GM12873 (cell line): ENCODE measurements at regions not wholly inside any gene's neighbourhood (a gene's known extent, or its start where the extent isn't known, plus 50 kb on each side); places are given as distances from the start of the nearest gene placed in this dataset.

ENCODE experiments used
- TF ChIP-seq, protein P1 (sequence below): IDR thresholded peaks from 2 replicates; pipeline ENCODE4 v1.5.1; 2012; ENCODE audit warnings: low read depth, mild to moderate bottlenecking, moderate library complexity, low read length, control low read depth; ENCODE audit not compliant: insufficient read depth; ENCODE audit errors: missing control alignments

DNA sequence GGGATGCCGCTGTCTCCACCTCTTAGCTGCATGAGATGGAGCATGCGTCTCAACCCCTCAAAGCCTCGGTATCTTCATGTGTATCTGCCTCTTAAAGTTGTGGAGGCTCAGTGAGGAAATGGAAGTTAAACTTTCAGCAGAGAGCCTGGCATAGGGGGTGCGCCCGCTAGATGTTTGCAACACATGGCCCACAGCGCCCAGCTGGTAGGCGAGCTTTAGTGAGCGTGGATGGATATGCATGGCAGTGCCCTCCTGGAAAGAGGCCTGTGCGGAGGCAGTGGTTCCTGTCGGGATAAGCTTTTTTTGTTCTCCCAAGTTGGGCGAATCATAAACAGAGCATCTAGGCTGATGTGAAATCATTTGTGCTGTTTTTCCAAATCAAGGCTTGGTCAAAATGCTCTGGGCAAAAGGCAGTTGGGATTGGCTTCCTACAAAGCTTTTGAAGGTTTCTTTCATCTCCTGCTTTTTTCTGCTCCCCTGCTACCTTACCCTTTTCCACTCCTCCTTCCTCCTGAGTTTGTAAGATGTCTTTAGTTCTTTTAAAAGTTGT is 272.4 kb upstream of the TPM1 start:
- TF ChIP-seq, protein P1, sequence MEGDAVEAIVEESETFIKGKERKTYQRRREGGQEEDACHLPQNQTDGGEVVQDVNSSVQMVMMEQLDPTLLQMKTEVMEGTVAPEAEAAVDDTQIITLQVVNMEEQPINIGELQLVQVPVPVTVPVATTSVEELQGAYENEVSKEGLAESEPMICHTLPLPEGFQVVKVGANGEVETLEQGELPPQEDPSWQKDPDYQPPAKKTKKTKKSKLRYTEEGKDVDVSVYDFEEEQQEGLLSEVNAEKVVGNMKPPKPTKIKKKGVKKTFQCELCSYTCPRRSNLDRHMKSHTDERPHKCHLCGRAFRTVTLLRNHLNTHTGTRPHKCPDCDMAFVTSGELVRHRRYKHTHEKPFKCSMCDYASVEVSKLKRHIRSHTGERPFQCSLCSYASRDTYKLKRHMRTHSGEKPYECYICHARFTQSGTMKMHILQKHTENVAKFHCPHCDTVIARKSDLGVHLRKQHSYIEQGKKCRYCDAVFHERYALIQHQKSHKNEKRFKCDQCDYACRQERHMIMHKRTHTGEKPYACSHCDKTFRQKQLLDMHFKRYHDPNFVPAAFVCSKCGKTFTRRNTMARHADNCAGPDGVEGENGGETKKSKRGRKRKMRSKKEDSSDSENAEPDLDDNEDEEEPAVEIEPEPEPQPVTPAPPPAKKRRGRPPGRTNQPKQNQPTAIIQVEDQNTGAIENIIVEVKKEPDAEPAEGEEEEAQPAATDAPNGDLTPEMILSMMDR, result no peak

DNA sequence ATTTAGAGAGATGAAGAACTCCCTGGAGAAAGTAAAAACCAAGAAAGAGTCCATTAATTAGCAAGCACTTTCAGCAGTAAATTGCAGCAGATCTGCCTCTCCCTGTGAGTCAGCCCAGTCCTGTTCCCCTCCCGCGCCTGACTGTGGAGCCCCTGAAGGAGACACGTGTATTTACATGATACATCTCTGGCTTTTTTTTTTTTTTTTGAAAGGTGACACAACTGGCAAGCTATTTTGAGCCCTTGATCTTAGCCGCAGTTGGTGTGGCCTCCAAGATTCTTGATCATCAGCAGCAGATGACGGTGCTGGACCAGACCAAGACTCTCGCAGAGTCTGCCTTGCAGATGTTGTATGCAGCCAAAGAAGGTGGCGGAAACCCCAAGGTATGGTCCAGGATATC is 271.8 kb upstream of the TPM1 start:
- TF ChIP-seq, protein P1, result no peak

DNA sequence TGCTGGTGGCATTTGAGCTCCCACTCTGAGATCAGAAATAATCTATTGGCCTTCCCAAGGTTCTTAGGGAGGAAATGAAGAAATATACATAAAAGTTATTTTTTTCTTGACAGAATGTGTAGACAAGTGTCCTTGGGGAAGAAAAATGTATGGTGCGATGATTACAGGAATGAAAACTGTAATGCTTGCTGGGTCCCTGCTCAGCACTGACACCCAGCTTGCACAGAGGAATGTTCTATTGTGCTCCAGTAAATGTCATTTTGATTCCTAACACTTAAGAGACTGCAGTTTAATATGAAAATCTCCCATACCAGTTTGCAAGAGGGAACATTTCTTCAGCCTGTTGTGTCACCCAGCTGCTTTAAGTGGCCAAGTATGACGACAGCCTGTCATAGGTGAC is 271.3 kb upstream of the TPM1 start:
- TF ChIP-seq, protein P1, result no peak

GRCh38 chr15:62773369-62774165 is 269.0 kb upstream of the TPM1 start:
- TF ChIP-seq, protein P1, result no peak

DNA sequence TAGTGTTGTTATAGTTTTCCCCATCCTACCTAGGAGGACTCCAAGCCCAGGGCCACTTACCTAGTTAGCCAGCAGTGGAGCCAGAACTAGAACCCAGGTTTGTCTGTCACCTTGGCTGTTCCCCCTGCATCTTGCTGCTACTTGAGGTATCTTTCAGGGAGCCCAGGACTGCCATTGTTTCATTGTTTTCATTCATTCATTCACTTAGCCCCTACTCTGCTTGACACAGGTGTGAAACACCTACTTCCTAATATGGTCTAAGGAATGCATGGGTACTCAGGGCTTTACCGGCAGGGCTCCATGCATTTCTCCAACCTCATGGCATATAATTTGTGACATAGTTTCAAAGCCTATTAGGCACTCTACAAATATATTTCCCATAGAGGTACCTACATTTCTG is 266.6 kb upstream of the TPM1 start:
- TF ChIP-seq, protein P1, result no peak

- TF ChIP-seq, protein P1, result no peak
These were observed 264.9 kb upstream of the TPM1 start for GRCh38 chr15:62777671-62778070.

GRCh38 chr15:62779036-62779770 is 263.3 kb upstream of the TPM1 start:
- TF ChIP-seq, protein P1, result no peak
